Breast epithelium (tissue), 3 donors: ENCODE measurements at regions not wholly inside any gene's neighbourhood (a gene's known extent, or its start where the extent isn't known, plus 50 kb on each side); places are given as distances from the start of the nearest gene placed in this dataset.

Experiments
- CTCF ChIP-seq, 3 donors: fragments of 450-650 bp; IDR thresholded peaks; one replicate each; pipeline ENCODE4 v1.5.1; 2016 to 2017; ENCODE audit warnings: antibody characterized with exemption in 3 of 3, mild to moderate bottlenecking in 3 of 3, moderate library complexity in 3 of 3
- POLR2A ChIP-seq: fragments of 450-650 bp; IDR thresholded peaks from one replicate; pipeline ENCODE4 v1.6.1; 2016; ENCODE audit warnings: antibody characterized with exemption, mild to moderate bottlenecking, moderate library complexity

- no peak for TF ChIP-seq CTCF (IDR thresholded peaks at IDR 0.05)
- no peak for TF ChIP-seq POLR2A
These were observed 338.1 kb upstream of the SFSWAP start for GRCh38 chr12:131372706-131373195.
